ENCODE measurements at regions not wholly inside any gene's neighbourhood (a gene's known extent, or its start where the extent isn't known, plus 50 kb on each side); places are given as distances from the start of the nearest gene placed in this dataset.

DNA sequence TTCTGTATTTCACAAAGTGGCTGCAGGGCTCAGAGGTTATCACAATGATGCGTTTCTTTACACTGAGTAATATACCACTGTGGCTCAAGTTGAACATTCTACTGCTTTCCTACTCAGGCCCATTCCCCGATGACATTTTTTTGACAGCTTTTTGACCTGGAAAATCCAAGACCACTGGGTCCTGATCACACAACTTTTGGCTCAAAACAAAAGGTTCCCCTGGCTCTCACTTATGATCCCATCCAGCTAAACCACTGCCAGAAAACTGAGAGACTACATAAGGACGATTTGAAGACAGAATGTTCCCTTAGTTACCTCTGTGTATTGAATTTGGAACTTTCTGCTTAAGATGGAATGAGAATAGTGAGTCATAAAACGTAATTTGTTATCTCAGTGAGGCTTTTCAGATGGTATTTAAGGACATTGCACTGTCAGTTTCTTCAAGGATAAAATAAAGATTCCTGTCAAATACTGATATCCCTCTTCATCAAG, 78.0 kb upstream of the FBXL7 start:
- 81% methylated on average over 2 of the region's 4 CpGs for WGBS (ENCODE audit: insufficient coverage)
- DNase-seq (ENCODE audit: low read depth in 4 of 6, low spot score in 6 of 6), result peak in 2 of 6 donors; percentile 36 to 42

DNA sequence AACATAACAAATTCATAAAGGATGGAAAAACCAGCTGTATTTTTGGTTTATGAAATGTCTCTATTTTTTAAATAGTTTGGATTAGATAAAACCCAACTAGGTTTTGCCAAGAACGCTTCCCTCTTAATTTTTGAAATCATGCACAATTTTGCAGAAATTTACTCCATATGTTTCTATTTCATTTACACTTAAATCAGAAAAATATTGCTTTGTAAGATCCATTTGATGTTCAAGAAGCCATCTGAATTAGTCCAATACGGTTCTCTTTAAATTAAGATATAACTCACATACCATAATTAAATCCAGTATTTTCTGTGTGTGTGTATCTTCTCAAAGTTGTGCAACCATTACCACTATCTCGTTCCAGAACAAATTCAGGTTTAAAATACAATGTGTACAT, 78.6 kb upstream of the FBXL7 start:
- H3K4me1 ChIP-seq (ENCODE audit: control insufficient read depth, insufficient read depth, low read length), result peaks cover 4% of the 10 kb centered on the region
- whole genome bisulfite sequencing (ENCODE audit: insufficient coverage), result no CpG with 5 or more reads among the region's 3 CpGs
- H3K4me3 ChIP-seq (ENCODE audit: low read depth, low read length), result no peak overlapping the region
- peak in 1 of 6 donors; percentile 12 for DNase-seq (ENCODE audit: low read depth in 4 of 6, low spot score in 6 of 6)
- H3K36me3 ChIP-seq (ENCODE audit: control insufficient read depth, insufficient read depth, low read length), result no peaks in the 10 kb centered on the region
- no peak overlapping the region for H3K27ac ChIP-seq (ENCODE audit: low read depth, low read length)
- H3K9me3 ChIP-seq (ENCODE audit: control insufficient read depth, insufficient read depth, low read length), result no peaks in the 10 kb centered on the region
- no peaks in the 10 kb centered on the region for H3K27me3 ChIP-seq (ENCODE audit: control insufficient read depth, insufficient read depth, low read length)

More for the DNA sequence above, 78.0 kb upstream of the FBXL7 start:
- H3K4me3 ChIP-seq (ENCODE audit: low read depth, low read length), result no peak overlapping the region
- peaks cover 4% of the 10 kb centered on the region for H3K4me1 ChIP-seq (ENCODE audit: control insufficient read depth, insufficient read depth, low read length)
- no peak overlapping the region for H3K27ac ChIP-seq (ENCODE audit: low read depth, low read length)
- no peaks in the 10 kb centered on the region for H3K27me3 ChIP-seq (ENCODE audit: control insufficient read depth, insufficient read depth, low read length)
- H3K9me3 ChIP-seq (ENCODE audit: control insufficient read depth, insufficient read depth, low read length), result no peaks in the 10 kb centered on the region
- no peaks in the 10 kb centered on the region for H3K36me3 ChIP-seq (ENCODE audit: control insufficient read depth, insufficient read depth, low read length)

DNA sequence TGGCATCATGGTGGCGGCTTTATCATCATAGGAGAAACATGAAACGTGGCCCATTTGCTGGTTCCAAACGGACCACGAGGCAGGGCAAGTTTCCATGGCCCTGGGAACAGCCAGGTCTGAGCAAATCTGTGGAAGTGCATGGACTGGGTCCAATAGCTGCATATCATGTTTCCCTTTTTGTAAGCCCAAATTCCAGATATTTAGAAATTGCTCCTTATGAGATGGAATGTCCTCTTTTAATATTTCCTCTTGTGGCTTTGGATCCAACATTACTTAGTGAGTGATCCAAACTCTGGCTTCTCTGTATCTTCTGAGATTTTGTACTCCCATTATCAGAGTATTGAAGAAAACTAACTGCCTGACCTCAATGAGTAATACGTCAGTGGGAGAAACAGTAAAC, 79.8 kb upstream of the FBXL7 start:
- H3K36me3 ChIP-seq (ENCODE audit: control insufficient read depth, insufficient read depth, low read length), result no peaks in the 10 kb centered on the region
- no peaks in the 10 kb centered on the region for H3K27me3 ChIP-seq (ENCODE audit: control insufficient read depth, insufficient read depth, low read length)
- no peak overlapping the region for H3K4me3 ChIP-seq (ENCODE audit: low read depth, low read length)
- 94% methylated on average over 4 of the region's 5 CpGs for WGBS (ENCODE audit: insufficient coverage)
- no peaks in the 10 kb centered on the region for H3K9me3 ChIP-seq (ENCODE audit: control insufficient read depth, insufficient read depth, low read length)
- no peak for DNase-seq (ENCODE audit: low read depth in 4 of 6, low spot score in 6 of 6)
- H3K27ac ChIP-seq (ENCODE audit: low read depth, low read length), result no peak overlapping the region
- H3K4me1 ChIP-seq (ENCODE audit: control insufficient read depth, insufficient read depth, low read length), result peaks cover under 1% of the 10 kb centered on the region

DNA sequence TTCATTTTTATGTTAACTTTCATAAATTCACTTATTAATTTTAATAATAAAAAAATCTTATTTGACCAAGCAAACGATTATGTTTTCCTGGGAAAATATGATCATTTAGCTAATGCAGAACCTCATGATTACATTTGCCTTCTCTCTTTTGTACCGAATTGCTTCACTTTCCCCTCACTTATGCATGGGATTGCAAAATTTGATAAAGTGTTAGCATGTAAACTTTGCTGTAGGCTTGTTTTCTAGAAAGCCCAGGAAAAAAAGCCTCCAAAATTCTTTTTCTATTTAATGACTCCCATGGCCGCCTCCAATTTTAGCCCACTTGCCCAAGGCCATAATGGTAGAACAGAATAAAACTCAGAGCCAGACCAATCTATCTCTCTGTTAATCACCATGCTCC, 82.8 kb upstream of the FBXL7 start:
- no peak overlapping the region for H3K27ac ChIP-seq (ENCODE audit: low read depth, low read length)

DNA sequence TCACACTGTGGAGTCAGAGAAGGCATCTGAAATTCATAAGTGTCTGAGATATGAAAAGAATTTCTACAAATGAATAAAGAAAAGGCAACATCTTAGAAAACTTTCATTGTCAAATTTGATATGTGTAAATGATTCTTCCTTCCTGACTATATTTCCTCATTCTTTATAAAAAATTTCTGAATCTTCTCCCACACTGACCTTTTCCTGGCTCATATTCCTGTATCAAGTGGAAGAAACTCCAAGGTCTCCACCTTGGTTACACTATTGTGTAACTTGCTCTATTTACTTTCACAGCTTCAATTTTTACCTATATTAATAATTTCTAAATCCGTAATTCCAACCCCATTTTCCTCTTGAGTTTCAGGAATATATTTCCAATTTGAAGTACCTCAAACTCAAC, 93.5 kb upstream of the FBXL7 start:
- Histone ChIP-seq H3K4me1 (ENCODE audit: control insufficient read depth, insufficient read depth, low read length) (no peaks in the 10 kb centered on the region), H3K36me3 (ENCODE audit: control insufficient read depth, insufficient read depth, low read length) (no peaks in the 10 kb centered on the region), H3K27me3 (ENCODE audit: control insufficient read depth, insufficient read depth, low read length) (no peaks in the 10 kb centered on the region), H3K9me3 (ENCODE audit: control insufficient read depth, insufficient read depth, low read length) (peaks cover 2% of the 10 kb centered on the region), H3K4me3 (ENCODE audit: low read depth, low read length) (no peak overlapping the region), H3K27ac (ENCODE audit: low read depth, low read length) (no peak overlapping the region)
- WGBS (ENCODE audit: insufficient coverage), result 60% methylated on average over 1 of the region's 1 CpG
- DNase-seq (ENCODE audit: low read depth in 4 of 6, low spot score in 6 of 6), result no peak

More for the DNA sequence above, 82.8 kb upstream of the FBXL7 start:
- Histone ChIP-seq H3K4me1 (ENCODE audit: control insufficient read depth, insufficient read depth, low read length) (no peaks in the 10 kb centered on the region), H3K27me3 (ENCODE audit: control insufficient read depth, insufficient read depth, low read length) (no peaks in the 10 kb centered on the region), H3K4me3 (ENCODE audit: low read depth, low read length) (no peak overlapping the region), H3K9me3 (ENCODE audit: control insufficient read depth, insufficient read depth, low read length) (no peaks in the 10 kb centered on the region), H3K36me3 (ENCODE audit: control insufficient read depth, insufficient read depth, low read length) (no peaks in the 10 kb centered on the region)
- 88% methylated on average over 1 of the region's 3 CpGs for WGBS (ENCODE audit: insufficient coverage)
- DNase-seq (ENCODE audit: low read depth in 4 of 6, low spot score in 6 of 6), result no peak

DNA sequence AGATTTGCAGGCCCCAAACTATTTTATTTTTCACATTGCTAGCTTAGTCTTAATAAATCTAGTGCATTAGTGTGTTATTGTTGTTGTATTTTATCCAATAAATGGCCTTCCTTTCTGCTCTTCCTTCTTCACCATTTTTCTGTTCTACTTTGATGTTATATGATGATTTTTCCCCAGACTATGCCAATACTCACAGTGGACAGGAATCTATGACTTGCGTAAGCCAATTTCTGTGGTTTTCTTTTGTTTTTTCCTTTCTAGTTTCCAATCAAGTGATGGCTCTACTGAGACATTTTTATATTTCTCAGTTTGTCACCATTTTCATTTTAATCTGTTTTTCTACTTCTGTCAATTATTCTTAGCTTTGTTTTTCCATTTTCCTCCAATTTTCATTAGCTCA, 106.8 kb upstream of the FBXL7 start:
- no peaks in the 10 kb centered on the region for H3K9me3 ChIP-seq (ENCODE audit: control insufficient read depth, insufficient read depth, low read length)
- H3K4me3 ChIP-seq (ENCODE audit: low read depth, low read length), result no peak overlapping the region
- WGBS (ENCODE audit: insufficient coverage), result no CpG with 5 or more reads among the region's 1 CpG
- no peaks in the 10 kb centered on the region for H3K36me3 ChIP-seq (ENCODE audit: control insufficient read depth, insufficient read depth, low read length)
- no peak overlapping the region for H3K27ac ChIP-seq (ENCODE audit: low read depth, low read length)
- no peaks in the 10 kb centered on the region for H3K4me1 ChIP-seq (ENCODE audit: control insufficient read depth, insufficient read depth, low read length)
- no peak for DNase-seq (ENCODE audit: low read depth in 4 of 6, low spot score in 6 of 6)
- H3K27me3 ChIP-seq (ENCODE audit: control insufficient read depth, insufficient read depth, low read length), result no peaks in the 10 kb centered on the region

DNA sequence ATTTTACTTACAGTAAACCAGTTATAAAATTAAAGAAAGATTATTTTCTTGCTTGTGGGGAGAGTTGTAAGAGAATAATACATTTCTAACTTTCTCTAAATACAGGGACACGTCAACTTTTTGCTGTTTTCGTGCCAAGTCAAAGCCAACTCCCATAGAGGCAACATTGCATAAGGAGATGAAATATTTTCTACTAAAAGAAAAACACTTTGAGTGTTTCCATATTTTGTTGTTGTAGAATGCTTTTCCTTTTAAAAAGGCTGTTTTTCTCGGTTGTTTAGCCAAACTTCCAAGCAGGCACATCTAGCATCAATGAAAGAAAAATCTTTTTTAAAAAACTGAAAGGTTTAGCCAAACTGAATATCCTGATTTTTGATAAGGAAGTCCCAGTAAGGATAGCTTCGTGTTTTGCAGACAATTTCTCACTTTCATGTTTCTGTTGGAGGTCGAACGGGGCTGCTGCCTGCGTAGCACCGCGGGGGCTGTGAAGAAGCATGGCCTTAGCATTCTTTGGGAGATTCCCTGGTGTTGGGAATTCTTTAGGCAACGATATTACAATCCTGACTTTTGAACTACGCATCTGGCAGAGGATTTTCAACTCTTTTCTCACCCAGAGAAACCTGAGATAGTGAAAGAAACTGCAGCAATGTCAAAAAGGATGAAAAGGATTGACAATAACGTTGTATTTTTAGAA, 108.1 kb upstream of the FBXL7 start:
- WGBS (ENCODE audit: insufficient coverage), result 46% methylated on average over 4 of the region's 12 CpGs
- Histone ChIP-seq H3K27me3 (ENCODE audit: control insufficient read depth, insufficient read depth, low read length) (no peaks in the 10 kb centered on the region), H3K4me3 (ENCODE audit: low read depth, low read length) (no peak overlapping the region), H3K9me3 (ENCODE audit: control insufficient read depth, insufficient read depth, low read length) (no peaks in the 10 kb centered on the region), H3K4me1 (ENCODE audit: control insufficient read depth, insufficient read depth, low read length) (no peaks in the 10 kb centered on the region), H3K27ac (ENCODE audit: low read depth, low read length) (peak overlapping the region; percentile 43), H3K36me3 (ENCODE audit: control insufficient read depth, insufficient read depth, low read length) (no peaks in the 10 kb centered on the region)
- DNase-seq (ENCODE audit: low read depth in 4 of 6, low spot score in 6 of 6), result peak in 1 of 6 donors; percentile 53

DNA sequence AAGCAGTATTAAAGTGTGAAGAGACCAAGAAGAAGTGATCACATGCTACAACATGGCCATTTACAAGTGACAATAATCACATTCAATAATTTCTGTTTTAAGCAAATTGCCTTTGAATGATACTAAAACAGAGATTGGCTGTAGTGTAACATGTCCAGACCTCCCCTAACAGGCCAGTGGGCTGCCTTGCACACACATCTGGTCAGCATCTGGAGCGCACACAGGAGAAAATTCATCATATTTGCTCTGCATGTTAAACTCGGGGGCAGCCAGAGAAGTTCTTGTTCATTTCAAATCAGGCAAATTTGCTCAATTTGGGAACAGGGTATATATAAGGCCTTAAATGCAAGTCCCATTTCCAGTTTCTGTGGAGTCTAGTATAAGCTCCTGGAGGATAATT, 111.1 kb upstream of the FBXL7 start:
- H3K36me3 ChIP-seq (ENCODE audit: control insufficient read depth, insufficient read depth, low read length), result no peaks in the 10 kb centered on the region
- H3K4me1 ChIP-seq (ENCODE audit: control insufficient read depth, insufficient read depth, low read length), result no peaks in the 10 kb centered on the region
- H3K27ac ChIP-seq (ENCODE audit: low read depth, low read length), result no peak overlapping the region
- 89% methylated on average over 2 of the region's 2 CpGs for WGBS (ENCODE audit: insufficient coverage)
- DNase-seq (ENCODE audit: low read depth in 4 of 6, low spot score in 6 of 6), result no peak
- no peak overlapping the region for H3K4me3 ChIP-seq (ENCODE audit: low read depth, low read length)
- no peaks in the 10 kb centered on the region for H3K27me3 ChIP-seq (ENCODE audit: control insufficient read depth, insufficient read depth, low read length)
- no peaks in the 10 kb centered on the region for H3K9me3 ChIP-seq (ENCODE audit: control insufficient read depth, insufficient read depth, low read length)

DNA sequence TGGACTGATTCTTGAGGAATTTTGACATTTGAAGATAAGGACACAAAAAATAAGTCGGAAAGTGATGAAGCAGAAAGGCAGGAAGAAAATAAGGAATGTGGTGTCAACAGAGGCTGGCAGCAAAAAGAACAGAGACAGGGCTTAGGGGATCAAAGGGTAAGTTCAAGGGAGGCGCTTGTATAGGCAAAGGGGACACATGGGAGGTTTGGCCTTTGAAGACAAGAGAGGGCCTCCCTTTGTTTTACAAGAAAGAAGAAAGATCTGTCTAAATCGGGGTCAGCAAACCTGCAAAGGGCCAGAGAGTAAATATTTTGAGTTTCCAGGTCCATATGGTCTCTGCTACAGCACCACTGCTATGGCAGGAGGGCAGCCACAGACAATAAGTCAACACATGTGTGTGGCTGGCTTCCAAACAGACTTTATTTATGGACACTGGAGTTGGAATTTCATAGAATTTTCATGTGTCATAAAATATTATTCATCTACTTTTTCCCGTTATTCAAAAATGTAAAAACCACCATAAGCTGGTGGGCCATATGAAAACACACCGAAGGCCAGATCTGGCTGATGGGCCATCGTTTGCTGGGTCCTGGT, 112.0 kb upstream of the FBXL7 start:
- H3K4me1 ChIP-seq (ENCODE audit: control insufficient read depth, insufficient read depth, low read length), result no peaks in the 10 kb centered on the region
- WGBS (ENCODE audit: insufficient coverage), result 61% methylated on average over 3 of the region's 6 CpGs
- no peaks in the 10 kb centered on the region for H3K36me3 ChIP-seq (ENCODE audit: control insufficient read depth, insufficient read depth, low read length)
- H3K9me3 ChIP-seq (ENCODE audit: control insufficient read depth, insufficient read depth, low read length), result no peaks in the 10 kb centered on the region
- H3K4me3 ChIP-seq (ENCODE audit: low read depth, low read length), result no peak overlapping the region
- no peak for DNase-seq (ENCODE audit: low read depth in 4 of 6, low spot score in 6 of 6)
- no peaks in the 10 kb centered on the region for H3K27me3 ChIP-seq (ENCODE audit: control insufficient read depth, insufficient read depth, low read length)
- no peak overlapping the region for H3K27ac ChIP-seq (ENCODE audit: low read depth, low read length)

DNA sequence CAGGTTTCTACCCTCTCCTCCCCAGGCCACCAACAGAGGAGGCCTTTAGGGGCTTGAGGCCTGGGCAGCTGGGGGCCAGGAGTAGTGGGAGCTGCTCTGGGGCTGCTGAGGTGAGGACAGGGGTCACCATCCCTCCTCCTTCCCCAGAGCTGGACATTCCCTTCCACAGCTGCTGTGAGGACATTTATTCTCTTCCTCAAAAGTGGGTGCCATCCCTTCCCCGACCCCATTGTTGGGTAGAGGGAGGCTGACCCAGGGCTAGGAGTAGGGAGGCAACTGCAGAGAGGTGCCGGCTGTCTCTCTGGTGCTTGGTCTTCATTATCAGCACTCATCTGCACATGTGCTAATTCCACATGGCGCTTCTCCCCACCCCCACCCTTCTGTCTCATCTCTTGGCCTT, 113.9 kb upstream of the FBXL7 start:
- 94% methylated on average over 3 of the region's 3 CpGs for WGBS (ENCODE audit: insufficient coverage)

More for the DNA sequence above, 113.9 kb upstream of the FBXL7 start:
- Histone ChIP-seq H3K36me3 (ENCODE audit: control insufficient read depth, insufficient read depth, low read length) (no peaks in the 10 kb centered on the region), H3K9me3 (ENCODE audit: control insufficient read depth, insufficient read depth, low read length) (no peaks in the 10 kb centered on the region), H3K4me3 (ENCODE audit: low read depth, low read length) (no peak overlapping the region), H3K27me3 (ENCODE audit: control insufficient read depth, insufficient read depth, low read length) (no peaks in the 10 kb centered on the region), H3K27ac (ENCODE audit: low read depth, low read length) (no peak overlapping the region), H3K4me1 (ENCODE audit: control insufficient read depth, insufficient read depth, low read length) (no peaks in the 10 kb centered on the region)
- DNase-seq (ENCODE audit: low read depth in 4 of 6, low spot score in 6 of 6), result no peak

All from spinal cord (tissue), 9 donors.